HCT116 (cell line): ENCODE measurements at regions not wholly inside any gene's neighbourhood (a gene's known extent, or its start where the extent isn't known, plus 50 kb on each side); places are given as distances from the start of the nearest gene placed in this dataset.

Experiments
- CTCF ChIP-seq, 3 experiments: fragments of 200-600 bp in 1 of 3; sonication (generic) in 1 of 3; IDR thresholded peaks in 2 of 3; conservative IDR thresholded peaks in 1 of 3; 2 replicates each; pipeline ENCODE4 v1.5.1; 2012 to 2017; ENCODE audit warnings: low read depth in 2 of 3, low read length in 2 of 3, antibody characterized with exemption in 1 of 3, borderline replicate concordance in 1 of 3, control low read depth in 1 of 3, mild to moderate bottlenecking in 1 of 3, mixed read lengths in 1 of 3, mixed run types in 1 of 3, moderate library complexity in 1 of 3; ENCODE audit not compliant: insufficient read depth in 1 of 3
- POLR2A ChIP-seq: IDR thresholded peaks from 2 replicates; pipeline ENCODE4 v1.7.0; 2011; ENCODE audit warnings: borderline replicate concordance; ENCODE audit not compliant: insufficient read depth, insufficient read length; ENCODE audit errors: extremely low read depth
- POLR2AphosphoS5 ChIP-seq: IDR thresholded peaks from 2 replicates; pipeline ENCODE4 v1.6.1; 2011; ENCODE audit warnings: mild to moderate bottlenecking, low read depth, low read length, moderate library complexity

DNA sequence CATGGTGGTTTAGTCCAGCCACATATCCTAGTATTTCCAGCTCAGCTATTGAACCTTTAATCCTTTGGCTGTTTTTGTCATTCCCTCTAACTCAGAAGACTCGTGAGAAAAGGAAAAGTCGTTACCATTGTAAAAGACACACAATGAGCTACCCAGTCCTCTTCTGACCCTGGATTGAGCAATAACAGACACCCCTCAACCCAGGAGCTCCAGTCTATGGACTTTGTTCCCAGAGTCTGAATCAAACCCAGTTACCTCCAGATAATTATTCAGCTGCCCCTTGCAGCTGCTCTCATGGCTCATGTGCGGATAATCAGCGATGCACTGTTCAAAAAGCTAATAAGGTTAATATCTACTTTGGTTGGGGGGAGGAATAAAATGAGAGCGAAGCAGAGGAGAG lies 402.4 kb downstream of the BTG1 start:
- TF ChIP-seq POLR2AphosphoS5 (no peak), POLR2A (no peak), CTCF (IDR thresholded peaks at IDR 0.05 in 2 of 3, conservative IDR thresholded peaks at IDR 0.05 in 1 of 3; ENCODE audit: borderline replicate concordance in 1 of 3, insufficient read depth in 1 of 3, low read depth in 2 of 3, low read length in 2 of 3) (no peak)
